Right atrium auricular region (tissue), 2 donors: ENCODE measurements at regions not wholly inside any gene's neighbourhood (a gene's known extent, or its start where the extent isn't known, plus 50 kb on each side); places are given as distances from the start of the nearest gene placed in this dataset.

Experiments used
- DNase-seq: peaks from one replicate; pipeline ENCODE4 v3.0.0-alpha.2; 2019; ENCODE audit warnings: low spot score
- H3K27ac ChIP-seq, 2 donors: fragments of 200-600 bp; sonication (generic); 1 replicate in 1 of 2; 2 replicates in 1 of 2; pipeline ENCODE4 v1.5.1; 2016 to 2019
- H3K27me3 ChIP-seq, 2 donors: fragments of 200-600 bp; sonication (generic); one replicate each; pipeline versions ENCODE4 v1.5.1 to v1.6.0; 2017 to 2019
- H3K36me3 ChIP-seq: fragments of 200-600 bp; sonication (generic); one replicate; pipeline ENCODE4 v1.5.1; 2016
- H3K4me1 ChIP-seq, 2 donors: fragments of 200-600 bp; sonication (generic); one replicate each; pipeline versions ENCODE4 v1.5.1 to v1.6.0; 2017 to 2019
- H3K4me3 ChIP-seq, 2 donors: fragments of 200-600 bp; sonication (generic); 1 replicate in 1 of 2; 2 replicates in 1 of 2; pipeline ENCODE4 v1.5.1; 2017 to 2019; ENCODE audit warnings: mild to moderate bottlenecking in 1 of 2, moderate library complexity in 1 of 2
- H3K9me3 ChIP-seq, 2 donors: fragments of 200-600 bp; sonication (generic); one replicate each; pipeline ENCODE4 v1.5.1; 2019
- TF ChIP-seq, protein P1 (sequence below), 2 donors: fragments of 200-600 bp; sonication (generic); IDR thresholded peaks; one replicate each; pipeline ENCODE4 v1.5.1; 2019; ENCODE audit warnings: antibody characterized with exemption in 2 of 2

DNA sequence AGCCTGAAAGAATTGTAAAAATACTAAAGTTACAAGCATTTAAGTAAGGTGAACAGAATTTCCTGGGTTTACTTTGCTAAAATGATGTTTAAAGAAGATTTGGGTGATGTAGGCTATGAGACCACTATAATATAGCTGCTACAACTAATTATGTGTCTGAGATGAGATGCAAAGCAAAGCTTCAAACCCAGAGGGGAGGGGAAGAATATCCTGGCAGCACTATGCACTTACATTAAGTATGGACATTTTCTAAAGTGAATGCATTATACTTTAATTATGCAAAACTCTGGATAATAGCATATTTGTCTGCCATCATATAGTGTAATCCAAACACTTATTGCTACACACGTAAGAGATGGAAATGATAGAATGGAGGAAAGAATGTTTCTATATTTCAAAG lies 1003.7 kb downstream of the GALC start:
- Histone ChIP-seq H3K27ac (no peak overlapping the region), H3K36me3 (no peaks in the 10 kb centered on the region), H3K9me3 (no peaks in the 10 kb centered on the region), H3K4me1 (no peaks in the 10 kb centered on the region), H3K27me3 (no peaks in the 10 kb centered on the region), H3K4me3 (no peak overlapping the region)
- DNase-seq, result no peak
- TF ChIP-seq, protein P1, sequence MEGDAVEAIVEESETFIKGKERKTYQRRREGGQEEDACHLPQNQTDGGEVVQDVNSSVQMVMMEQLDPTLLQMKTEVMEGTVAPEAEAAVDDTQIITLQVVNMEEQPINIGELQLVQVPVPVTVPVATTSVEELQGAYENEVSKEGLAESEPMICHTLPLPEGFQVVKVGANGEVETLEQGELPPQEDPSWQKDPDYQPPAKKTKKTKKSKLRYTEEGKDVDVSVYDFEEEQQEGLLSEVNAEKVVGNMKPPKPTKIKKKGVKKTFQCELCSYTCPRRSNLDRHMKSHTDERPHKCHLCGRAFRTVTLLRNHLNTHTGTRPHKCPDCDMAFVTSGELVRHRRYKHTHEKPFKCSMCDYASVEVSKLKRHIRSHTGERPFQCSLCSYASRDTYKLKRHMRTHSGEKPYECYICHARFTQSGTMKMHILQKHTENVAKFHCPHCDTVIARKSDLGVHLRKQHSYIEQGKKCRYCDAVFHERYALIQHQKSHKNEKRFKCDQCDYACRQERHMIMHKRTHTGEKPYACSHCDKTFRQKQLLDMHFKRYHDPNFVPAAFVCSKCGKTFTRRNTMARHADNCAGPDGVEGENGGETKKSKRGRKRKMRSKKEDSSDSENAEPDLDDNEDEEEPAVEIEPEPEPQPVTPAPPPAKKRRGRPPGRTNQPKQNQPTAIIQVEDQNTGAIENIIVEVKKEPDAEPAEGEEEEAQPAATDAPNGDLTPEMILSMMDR (IDR thresholded peaks at IDR 0.05), result no peak

DNA sequence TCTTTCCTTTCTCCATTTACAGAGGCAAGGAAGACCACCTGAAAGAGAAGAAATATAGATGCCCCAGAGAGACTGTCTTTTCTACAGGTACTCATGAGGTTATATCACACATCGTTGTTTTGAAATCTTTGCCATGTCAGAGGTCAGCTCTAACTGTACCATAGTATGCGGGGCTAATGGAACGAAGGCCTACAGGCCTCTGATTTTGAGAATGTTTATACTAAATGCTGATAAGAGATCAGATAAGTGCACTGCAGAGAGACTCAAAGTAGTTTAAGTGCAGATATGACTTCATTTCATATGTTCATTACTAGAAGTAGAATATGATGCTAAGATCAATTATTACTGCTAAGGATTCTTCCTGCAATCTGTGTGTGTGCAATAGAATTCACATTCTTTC lies 1005.0 kb downstream of the GALC start:
- Histone ChIP-seq H3K36me3 (no peaks in the 10 kb centered on the region), H3K27ac (no peak overlapping the region), H3K9me3 (no peaks in the 10 kb centered on the region), H3K4me3 (no peak overlapping the region), H3K4me1 (no peaks in the 10 kb centered on the region), H3K27me3 (no peaks in the 10 kb centered on the region)
- TF ChIP-seq, protein P1 (IDR thresholded peaks at IDR 0.05), result no peak
- no peak for DNase-seq

DNA sequence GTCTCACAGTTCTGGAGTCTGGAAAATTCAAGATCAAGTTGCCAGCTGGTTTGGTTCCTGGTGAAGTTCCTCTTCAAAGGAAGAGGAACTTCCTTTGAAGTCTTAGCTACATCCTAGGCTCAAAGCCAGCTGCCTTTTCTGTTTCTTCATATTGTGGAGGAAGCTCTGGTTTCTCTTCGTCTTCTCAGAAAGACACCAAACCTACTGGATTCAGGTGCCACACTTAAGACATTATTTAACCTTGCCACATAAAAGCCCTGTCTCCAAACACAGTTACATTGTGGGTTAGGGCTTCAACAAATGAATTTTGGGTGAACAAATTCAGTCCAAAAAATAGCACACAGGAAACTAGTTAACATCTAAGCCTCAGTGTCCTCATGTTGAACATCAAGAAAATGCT lies 1019.8 kb downstream of the GALC start:
- Histone ChIP-seq H3K4me3 (no peak overlapping the region), H3K9me3 (peaks cover 0 to 10% of the 10 kb centered on the region in 2 donors), H3K36me3 (no peaks in the 10 kb centered on the region), H3K27me3 (no peaks in the 10 kb centered on the region), H3K4me1 (no peaks in the 10 kb centered on the region), H3K27ac (no peak overlapping the region)
- DNase-seq, result no peak
- TF ChIP-seq, protein P1 (IDR thresholded peaks at IDR 0.05), result no peak

DNA sequence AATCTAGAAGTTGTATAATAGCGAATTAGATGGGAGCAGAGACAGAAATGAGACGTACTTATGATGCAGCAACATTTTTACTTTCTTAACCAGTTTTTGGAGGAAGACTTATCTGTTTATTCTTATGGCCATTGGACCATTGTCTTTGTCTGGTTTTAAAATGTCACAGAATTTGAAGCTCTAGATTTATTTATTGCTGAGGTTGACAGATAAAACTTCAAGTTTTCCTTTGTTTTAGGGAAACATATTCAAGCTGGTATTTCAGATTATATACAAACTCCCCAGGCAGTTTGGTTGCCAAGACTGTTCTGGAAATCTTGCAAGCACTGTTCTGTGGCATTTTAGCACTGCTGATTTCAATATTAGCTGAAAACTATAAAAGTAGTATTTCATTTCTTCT lies 1021.7 kb downstream of the GALC start:
- H3K9me3 ChIP-seq, result peaks cover 0 to 9% of the 10 kb centered on the region in 2 donors
- H3K27me3 ChIP-seq, result no peaks in the 10 kb centered on the region
- no peaks in the 10 kb centered on the region for H3K4me1 ChIP-seq
- TF ChIP-seq, protein P1 (IDR thresholded peaks at IDR 0.05), result no peak
- DNase-seq, result no peak
- H3K4me3 ChIP-seq, result no peak overlapping the region
- H3K27ac ChIP-seq, result no peak overlapping the region
- no peaks in the 10 kb centered on the region for H3K36me3 ChIP-seq

DNA sequence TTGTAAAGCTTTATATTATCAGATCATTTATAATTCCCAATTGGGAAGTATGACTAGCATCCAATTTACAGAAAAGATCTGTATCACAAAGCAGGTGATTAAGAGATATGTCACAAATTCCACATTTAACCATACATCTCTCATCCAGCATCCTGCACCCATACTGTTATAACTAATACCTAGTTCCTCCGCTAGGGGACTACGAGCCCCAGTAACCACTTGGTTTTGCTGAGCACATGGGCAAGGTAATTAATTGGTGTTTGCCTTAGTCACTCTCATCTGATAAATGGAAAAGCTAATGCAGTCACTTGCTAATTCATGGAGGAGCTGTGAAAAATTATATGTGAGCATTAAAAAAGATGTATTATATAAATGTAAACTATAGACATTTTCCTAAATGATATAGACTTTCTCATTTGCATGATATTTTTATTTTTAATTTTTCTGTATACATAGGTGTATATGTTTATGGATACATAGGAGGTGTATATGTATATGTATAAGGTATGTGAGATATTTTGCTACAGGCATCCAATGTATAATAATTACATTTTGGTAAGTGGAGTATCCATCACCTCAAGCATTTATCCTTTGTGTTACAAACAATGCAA lies 1031.8 kb downstream of the GALC start:
- Histone ChIP-seq H3K9me3 (peaks cover 0 to 13% of the 10 kb centered on the region in 2 donors), H3K27me3 (no peaks in the 10 kb centered on the region), H3K4me1 (no peaks in the 10 kb centered on the region), H3K4me3 (no peak overlapping the region), H3K27ac (no peak overlapping the region), H3K36me3 (no peaks in the 10 kb centered on the region)
- DNase-seq, result no peak
- TF ChIP-seq, protein P1 (IDR thresholded peaks at IDR 0.05), result no peak

DNA sequence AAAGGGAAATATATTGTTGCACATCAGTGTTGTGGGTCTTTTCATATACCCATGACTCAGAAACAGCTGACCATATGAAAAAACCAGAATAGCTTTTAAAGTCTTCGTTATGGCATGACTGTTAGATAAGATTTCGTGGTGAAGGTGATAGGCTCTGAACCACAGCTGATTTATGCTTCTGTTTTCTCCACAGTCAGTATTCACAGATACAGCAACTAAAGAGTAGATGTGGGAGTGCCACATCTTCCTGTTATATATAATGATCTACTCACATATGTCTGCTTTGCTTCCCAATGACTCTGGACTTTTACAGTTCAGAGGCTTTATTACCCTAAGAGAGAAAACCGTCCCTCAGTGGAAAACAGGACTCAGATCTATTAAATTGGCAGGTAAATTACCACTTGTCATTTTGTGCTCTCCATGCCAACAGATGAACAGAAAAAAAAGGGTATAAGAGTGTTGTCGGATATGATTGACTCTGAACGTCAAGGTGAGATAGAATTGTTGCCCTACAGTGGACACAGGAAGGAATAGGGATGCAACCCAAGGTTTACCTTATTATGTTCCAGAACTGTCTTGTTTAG lies 1037.1 kb downstream of the GALC start:
- no peak overlapping the region for H3K27ac ChIP-seq
- H3K36me3 ChIP-seq, result no peaks in the 10 kb centered on the region
- no peaks in the 10 kb centered on the region for H3K27me3 ChIP-seq
- DNase-seq, result no peak
- TF ChIP-seq, protein P1 (IDR thresholded peaks at IDR 0.05), result no peak
- no peaks in the 10 kb centered on the region for H3K9me3 ChIP-seq
- H3K4me3 ChIP-seq, result no peak overlapping the region
- no peaks in the 10 kb centered on the region for H3K4me1 ChIP-seq
